ENCODE measurements at regions not wholly inside any gene's neighbourhood (a gene's known extent, or its start where the extent isn't known, plus 50 kb on each side); places are given as distances from the start of the nearest gene placed in this dataset.
A peak's percentile ranks its signal among the peaks of the same experiment; 100 is the strongest.
"Not testable (repeated sequence)": the region's sequence is repeated elsewhere in the genome, so short reads cannot be mapped to it uniquely, and the experiment has no call there.

- DNase-seq = no peak
Observed at GRCh38 chr10:34907743-34908430, 92.8 kb upstream of the PARD3 start.

GRCh38 chr10:34906067-34906965, 91.2 kb upstream of the PARD3 start:
- DNase-seq = no peak

DNA sequence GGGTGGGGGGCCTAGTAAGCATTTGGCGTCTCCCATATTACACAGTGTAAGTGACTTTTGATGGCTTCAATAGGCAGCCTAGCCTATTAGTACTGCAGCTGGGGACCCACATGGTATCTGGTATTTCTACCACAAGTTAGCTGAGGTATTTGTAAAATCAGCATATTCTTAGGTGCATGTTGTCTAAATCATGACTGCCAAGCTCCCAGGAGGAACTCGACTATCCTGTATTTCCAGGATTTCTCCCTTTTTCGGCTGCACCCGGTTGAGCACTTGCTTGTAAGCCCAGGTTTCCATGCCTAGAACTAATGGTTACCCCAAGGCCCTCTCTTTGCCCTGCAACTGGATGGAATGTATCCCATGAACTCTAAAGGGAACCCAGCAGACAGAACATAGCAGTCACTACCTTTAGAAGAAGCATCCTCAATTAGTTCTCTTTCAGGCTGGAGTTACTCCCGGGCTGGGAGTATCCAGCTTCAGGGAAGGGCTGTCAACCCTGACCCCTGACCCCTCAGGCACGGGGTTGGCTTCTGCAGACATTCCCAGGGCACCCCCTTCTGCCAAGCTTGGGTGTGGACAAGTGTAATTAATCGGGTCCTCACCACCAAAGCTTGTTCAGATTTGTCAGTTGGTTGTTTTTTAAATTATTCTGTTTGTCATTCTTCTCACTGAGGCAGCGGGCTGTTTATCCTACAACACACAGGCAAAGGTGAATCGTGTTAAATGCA, 90.3 kb upstream of the PARD3 start:
- DNase-seq = no peak

DNA sequence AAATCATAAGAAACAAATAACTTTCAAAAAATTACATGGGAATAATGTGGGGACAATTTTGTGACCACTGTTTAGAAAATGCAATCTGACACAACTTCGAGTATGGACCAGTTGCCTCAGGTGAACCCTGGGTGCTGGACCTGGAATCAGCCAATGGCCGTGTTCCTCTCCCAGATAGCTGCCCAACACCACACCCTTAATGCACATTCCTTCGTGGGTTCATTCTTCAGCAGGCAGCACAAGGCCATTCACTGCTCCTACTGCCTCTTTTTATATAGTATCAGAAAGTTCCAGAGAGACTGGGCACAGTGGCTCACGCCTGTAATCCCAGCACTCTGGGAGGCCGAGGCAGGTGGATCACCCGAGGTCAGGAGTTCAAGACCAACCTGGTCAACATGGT, 89.1 kb upstream of the PARD3 start:
- DNase-seq = no peak

GRCh38 chr10:34899161-34899560, 84.1 kb upstream of the PARD3 start:
- DNase-seq = no peak

GRCh38 chr10:34895977-34896376, 80.9 kb upstream of the PARD3 start:
- no peak for DNase-seq

GRCh38 chr10:34895046-34895445, 80.0 kb upstream of the PARD3 start:
- DNase-seq = not testable (repeated sequence)

DNA sequence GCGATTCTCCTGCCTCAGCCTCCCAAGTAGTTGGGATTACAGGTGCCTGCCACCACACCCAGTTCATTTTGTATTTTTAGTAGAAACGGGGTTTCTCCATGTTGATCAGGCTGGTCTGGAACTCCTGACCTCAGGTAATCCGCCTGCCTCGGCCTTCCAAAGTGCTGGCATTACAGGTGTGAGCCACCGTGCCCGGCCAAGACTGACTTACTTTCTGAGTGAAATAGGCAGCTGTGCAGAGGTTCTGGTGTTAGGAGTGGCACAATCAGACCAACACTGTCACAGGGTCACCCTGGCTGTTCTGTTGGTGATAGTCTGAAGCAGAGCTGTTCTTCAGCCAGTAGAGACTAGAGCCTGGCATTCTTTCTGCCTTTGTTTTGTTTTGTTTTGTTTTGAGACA, 77.4 kb upstream of the PARD3 start:
- DNase-seq = not testable (repeated sequence)

GRCh38 chr10:34890939-34891338, 75.8 kb upstream of the PARD3 start:
- DNase-seq = no peak

GRCh38 chr10:34889004-34889869, 74.1 kb upstream of the PARD3 start:
- DNase-seq = no peak

DNA sequence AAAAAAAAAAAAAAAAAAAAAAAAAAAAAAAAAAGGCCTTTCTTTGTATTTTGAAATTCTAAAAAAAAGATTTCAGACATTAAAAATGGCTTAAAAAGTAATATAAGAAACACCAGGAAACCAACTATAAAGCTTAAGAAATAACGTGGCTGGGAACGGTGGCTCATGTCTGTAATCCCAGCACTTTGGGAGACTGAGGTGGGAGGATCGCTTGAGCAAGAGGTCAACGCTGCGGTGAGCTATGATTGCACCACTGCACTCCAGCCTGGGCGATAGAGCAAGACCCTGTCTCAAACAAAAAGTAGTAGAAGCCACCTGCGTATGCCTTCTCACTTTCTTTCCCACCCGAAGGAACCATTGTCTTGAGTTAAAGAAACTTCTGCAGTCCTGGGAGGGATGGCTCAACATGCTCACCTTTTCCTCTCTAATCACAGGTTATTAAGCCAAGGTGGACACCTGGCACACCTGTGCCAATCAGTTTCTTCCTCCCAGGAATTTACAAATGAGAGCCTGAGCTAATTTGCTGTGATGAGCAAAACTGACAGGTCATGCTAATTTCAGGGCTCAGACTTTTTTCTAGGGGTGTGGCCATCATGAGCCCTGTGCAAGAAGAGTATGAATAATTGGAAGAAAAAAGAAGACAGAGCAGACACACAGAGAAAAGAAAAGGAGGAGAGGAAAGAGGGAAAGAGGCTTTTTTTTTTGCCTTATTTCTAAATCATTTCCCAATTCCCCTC, 72.0 kb upstream of the PARD3 start:
- DNase-seq = no peak

DNA sequence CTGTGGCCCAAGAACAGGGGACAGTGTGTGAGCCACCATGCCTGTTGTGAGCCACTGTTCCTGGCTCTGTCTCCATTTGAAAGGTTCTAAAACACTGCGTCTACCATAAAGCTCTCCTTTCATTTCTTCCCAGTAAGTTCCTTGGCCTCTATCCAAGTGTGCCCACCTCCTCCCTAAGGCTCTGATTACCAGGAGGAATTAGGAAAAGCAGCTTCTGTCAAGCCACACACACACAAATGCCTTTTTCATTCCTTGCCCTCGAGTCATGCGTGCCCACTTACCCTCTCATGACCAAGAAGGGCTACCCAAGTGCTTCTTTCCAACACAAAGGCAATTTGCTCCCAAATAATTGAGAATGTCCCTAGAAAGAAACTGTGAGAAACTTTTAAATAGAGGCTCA, 70.8 kb upstream of the PARD3 start:
- DNase-seq = no peak

DNA sequence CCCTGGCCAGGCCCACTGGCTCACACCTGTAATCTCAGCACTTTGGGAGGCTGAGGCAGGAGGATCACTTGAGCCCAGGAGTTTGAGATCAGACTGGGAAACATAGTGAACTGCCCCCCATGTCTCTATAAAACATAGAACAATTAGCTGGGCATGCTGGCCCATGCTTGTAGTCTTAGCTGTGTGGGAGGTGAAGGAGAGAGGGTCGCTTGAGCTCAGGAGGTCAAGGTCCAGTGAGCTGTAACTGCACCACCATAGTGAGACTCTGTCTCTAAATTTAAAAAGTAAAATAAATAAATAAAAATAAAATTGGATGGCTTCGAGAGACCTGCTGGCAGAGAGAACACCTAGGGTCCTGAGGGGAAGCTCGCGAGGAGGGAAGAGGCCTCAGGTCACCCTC, 69.9 kb upstream of the PARD3 start:
- no peak for DNase-seq

DNA sequence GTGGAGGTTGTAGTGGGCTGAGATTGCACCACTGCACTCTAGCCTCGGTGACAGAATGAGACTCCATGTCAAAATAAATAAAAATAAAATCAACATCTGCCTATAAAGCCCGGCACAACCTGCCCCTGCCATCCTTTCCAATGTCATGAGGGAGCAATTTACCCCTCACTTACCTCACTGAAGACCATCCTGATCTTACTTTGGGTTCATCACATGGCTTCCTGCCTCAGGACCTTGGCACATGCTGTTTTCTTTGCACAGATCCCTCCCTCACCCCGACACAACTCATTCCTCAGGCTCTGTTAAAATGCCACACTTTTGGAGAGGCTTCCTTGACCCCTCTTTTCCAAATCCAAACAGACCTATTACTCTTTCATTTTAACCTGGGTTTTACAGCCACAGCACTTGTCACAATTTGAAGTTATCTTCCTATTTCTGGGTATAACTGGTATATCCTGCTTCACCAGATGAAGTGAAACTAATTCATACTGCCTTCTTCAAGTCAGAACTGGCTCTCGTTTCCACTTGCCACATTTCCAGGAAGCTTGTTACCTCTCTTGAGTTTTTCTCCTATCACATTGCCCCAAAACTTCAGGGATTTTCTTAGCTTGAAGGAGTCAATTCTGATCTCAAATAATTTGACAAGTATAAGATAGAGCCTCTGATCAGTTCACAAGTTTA, 69.3 kb upstream of the PARD3 start:
- DNase-seq = no peak

DNA sequence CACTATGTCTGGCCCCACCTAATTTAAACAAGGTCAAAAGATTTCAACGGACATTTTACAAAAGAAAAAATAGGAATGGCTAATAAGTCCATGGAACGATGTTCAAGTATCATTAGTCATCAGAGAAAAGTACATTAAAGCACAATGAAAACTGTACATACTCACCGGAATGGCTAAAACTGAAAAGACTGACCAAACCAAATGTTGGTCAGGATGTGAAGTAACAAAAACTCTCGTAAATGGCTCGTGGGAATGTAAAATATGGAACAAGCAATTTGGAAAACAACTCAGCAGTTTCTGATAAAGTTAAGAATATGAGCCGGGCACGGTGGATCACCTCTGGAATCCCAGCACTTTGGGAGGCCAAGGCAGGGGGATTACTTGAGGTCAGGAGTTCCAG, 65.7 kb upstream of the PARD3 start:
- no peak for DNase-seq

GRCh38 chr10:34878651-34879050, 63.6 kb upstream of the PARD3 start:
- not testable (repeated sequence) for DNase-seq

GRCh38 chr10:34875061-34875460, 60.0 kb upstream of the PARD3 start:
- no peak for DNase-seq

DNA sequence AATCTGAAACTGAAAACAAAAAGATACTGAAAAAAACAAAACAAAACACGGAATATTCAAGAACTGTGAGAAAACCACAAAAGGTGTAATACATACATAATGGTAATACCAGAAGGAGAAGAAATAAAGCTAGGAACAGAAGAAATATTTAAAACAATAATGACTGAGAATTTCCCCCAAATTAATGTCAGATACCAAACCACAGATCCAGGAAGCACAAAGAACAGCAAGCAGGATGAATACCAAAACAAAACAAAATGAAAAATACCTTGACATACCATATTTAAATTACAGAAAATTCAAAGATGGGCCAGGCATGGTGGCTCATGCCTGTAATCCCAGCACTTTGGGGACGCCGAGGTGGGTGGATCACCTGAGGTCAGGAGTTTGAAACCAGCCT, 57.7 kb upstream of the PARD3 start:
- no peak for DNase-seq

DNA sequence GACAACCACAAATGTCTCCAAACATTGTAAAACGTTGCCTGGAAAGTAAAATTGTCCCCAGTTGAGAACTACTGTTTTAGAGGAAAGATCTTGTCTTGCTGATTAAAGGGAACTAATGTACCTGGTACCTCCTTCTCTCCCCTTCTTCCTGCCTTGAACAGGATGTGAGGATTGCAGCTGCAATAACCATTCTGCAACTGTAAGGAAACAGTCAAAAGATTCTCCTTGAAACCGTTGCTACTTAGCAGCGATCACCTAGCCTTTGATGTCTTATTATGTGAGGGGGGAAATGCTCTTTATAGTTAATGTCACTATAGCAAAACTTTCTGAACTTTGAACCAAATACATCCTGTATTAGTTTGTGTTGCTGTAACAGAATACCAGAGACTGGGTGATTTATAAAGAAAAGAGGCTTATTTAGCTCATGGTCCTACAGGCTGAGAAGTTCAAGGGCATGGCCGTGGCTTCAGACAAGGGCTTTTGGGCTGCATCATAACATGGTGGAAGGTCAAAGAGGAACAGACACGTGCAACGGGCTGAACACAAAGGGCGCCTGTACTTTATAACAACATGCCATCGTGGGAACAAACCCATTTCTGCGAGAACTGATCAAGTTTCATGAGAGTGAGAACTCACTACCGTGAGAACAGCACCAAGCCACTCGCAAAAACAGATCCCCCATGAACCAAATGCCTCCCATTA, 54.2 kb upstream of the PARD3 start:
- DNase-seq = no peak

- DNase-seq = no peak
Observed at GRCh38 chr10:34868589-34868988, 53.5 kb upstream of the PARD3 start.

DNA sequence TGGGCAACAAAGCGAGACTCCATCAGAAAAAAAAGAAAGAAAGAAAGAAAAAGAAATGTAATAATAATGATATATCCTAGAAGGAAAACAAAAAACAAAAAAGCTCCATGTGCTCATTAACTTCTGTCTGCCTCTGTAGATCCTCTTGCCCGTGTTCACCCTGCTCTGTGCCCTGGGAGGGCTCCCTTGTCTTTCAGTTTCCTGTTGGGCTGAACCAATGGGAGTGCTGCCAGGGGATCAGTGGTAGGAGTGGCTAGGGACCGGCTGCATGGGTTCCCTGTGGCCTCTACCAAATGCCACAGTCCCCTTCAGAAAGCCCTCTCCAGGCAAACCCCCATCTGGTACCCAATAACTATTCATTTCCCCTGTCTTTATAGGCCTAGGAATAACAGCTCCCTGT, 51.8 kb upstream of the PARD3 start:
- DNase-seq = peak; percentile 14

Measured in NCI-H1694 (cell line).